Endothelial cell of hepatic sinusoid (primary cell): ENCODE measurements at regions not wholly inside any gene's neighbourhood (a gene's known extent, or its start where the extent isn't known, plus 50 kb on each side); places are given as distances from the start of the nearest gene placed in this dataset.

ENCODE experiments used
- in situ Hi-C: cut with HindIII; loops from 2 replicates; pipeline ENCODE4 v1.10.0; 2017; ENCODE audit warnings: low sequenced_read_pairs

GRCh38 chr2:185891403-185891802 is 152.8 kb downstream of the FSIP2 start:
- in situ Hi-C loops: no loop called here

- in situ Hi-C loops: no loop called here
Observed at GRCh38 chr2:185891804-185892411, 153.3 kb downstream of the FSIP2 start.

- in situ Hi-C loops: no loop called here
Observed at GRCh38 chr2:185892484-185892883, 153.9 kb downstream of the FSIP2 start.

GRCh38 chr2:185894223-185894622 is 155.6 kb downstream of the FSIP2 start:
- in situ Hi-C loops: no loop called here

- in situ Hi-C loops: no loop called here
Observed at GRCh38 chr2:185895828-185896693, 157.5 kb downstream of the FSIP2 start.

- in situ Hi-C loops: no loop called here
Observed at GRCh38 chr2:185899366-185899765, 160.8 kb downstream of the FSIP2 start.

GRCh38 chr2:185919155-185919554 is 180.6 kb downstream of the FSIP2 start:
- in situ Hi-C loops: no loop called here

GRCh38 chr2:185921048-185921756 is 182.6 kb downstream of the FSIP2 start:
- in situ Hi-C loops: no loop called here

- in situ Hi-C loops: no loop called here
Observed at GRCh38 chr2:185934232-185934631, 195.6 kb downstream of the FSIP2 start.

- in situ Hi-C loops: no loop called here
Observed at GRCh38 chr2:185939858-185940257, 201.3 kb downstream of the FSIP2 start.

GRCh38 chr2:185942855-185943254 is 204.3 kb downstream of the FSIP2 start:
- in situ Hi-C loops: no loop called here

GRCh38 chr2:185947722-185948121 is 209.1 kb downstream of the FSIP2 start:
- in situ Hi-C loops: no loop called here

- in situ Hi-C loops: no loop called here
Observed at GRCh38 chr2:185952100-185952499, 213.5 kb downstream of the FSIP2 start.

- in situ Hi-C loops: no loop called here
Observed at GRCh38 chr2:185954389-185954788, 215.8 kb downstream of the FSIP2 start.

GRCh38 chr2:185955050-185955449 is 216.4 kb downstream of the FSIP2 start:
- in situ Hi-C loops: no loop called here

GRCh38 chr2:185967335-185967734 is 228.7 kb downstream of the FSIP2 start:
- in situ Hi-C loops: no loop called here

- in situ Hi-C loops: no loop called here
Observed at GRCh38 chr2:185970148-185970852, 231.7 kb downstream of the FSIP2 start.

GRCh38 chr2:185978634-185979407 is 240.2 kb downstream of the FSIP2 start:
- in situ Hi-C loops: no loop called here

GRCh38 chr2:185979546-185980071 is 241.0 kb downstream of the FSIP2 start:
- in situ Hi-C loops: no loop called here

GRCh38 chr2:185980944-185981343 is 242.3 kb downstream of the FSIP2 start:
- in situ Hi-C loops: no loop called here
